H1 (cell line): ENCODE measurements at regions not wholly inside any gene's neighbourhood (a gene's known extent, or its start where the extent isn't known, plus 50 kb on each side); places are given as distances from the start of the nearest gene placed in this dataset.

Experiments
- CTCF ChIA-PET: fragments of 300-600 bp; sonication (Branson Sonifier 250); formaldehyde crosslinking; loops from one replicate; lab custom pipeline; 2021; ENCODE audit not compliant: partially characterized antibody; lab: Charles Lee
- POLR2A ChIA-PET: fragments of 300-600 bp; sonication (Branson Sonifier 250); formaldehyde crosslinking; loops from one replicate; lab custom pipeline; 2021; ENCODE audit warnings: inconsistent platforms; ENCODE audit not compliant: partially characterized antibody; lab: Charles Lee
- DNase-seq, 2 experiments: peaks; one replicate each; pipeline versions ENCODE4 v3.0.0 to v3.0.0-alpha.2; 2010 to 2022; ENCODE audit warnings: low spot score in 2 of 2, low read depth in 1 of 2, mixed read lengths in 1 of 2
- FAIRE-seq: peaks from 2 replicates; lab custom pipeline; 2011; peaks lifted over from hg19 to GRCh38; lab: Jason Lieb, UNC
- H2AFZ ChIP-seq: 2 replicates; pipeline ENCODE4 v1.8.1; 2012; ENCODE audit warnings: low read length, inconsistent platforms
- H2AK5ac ChIP-seq: 2 replicates; pipeline ENCODE4 v1.6.1; 2013; ENCODE audit warnings: low read depth, low read length
- H2BK120ac ChIP-seq: replicated peaks from 2 replicates; pipeline ENCODE3; 2013; ENCODE audit warnings: low read depth, low read length, inconsistent platforms
- H2BK12ac ChIP-seq: 2 replicates; pipeline ENCODE4 v1.6.1; 2013; ENCODE audit warnings: low read depth, low read length
- H2BK15ac ChIP-seq: 2 replicates; pipeline ENCODE4 v1.6.1; 2013; ENCODE audit warnings: low read length
- H2BK20ac ChIP-seq: 2 replicates; pipeline ENCODE4 v1.6.1; 2013; ENCODE audit warnings: low read length
- H2BK5ac ChIP-seq: 2 replicates; pipeline ENCODE4 v1.6.1; 2013; ENCODE audit warnings: low read depth, low read length
- H3K14ac ChIP-seq: 2 replicates; pipeline ENCODE4 v1.6.1; 2013; ENCODE audit warnings: inconsistent platforms; ENCODE audit not compliant: insufficient read length
- H3K18ac ChIP-seq: 2 replicates; pipeline ENCODE4 v1.6.1; 2013; ENCODE audit warnings: low read length; ENCODE audit errors: extremely low read depth
- H3K23ac ChIP-seq: 2 replicates; pipeline ENCODE4 v1.6.1; 2013; ENCODE audit warnings: inconsistent platforms; ENCODE audit not compliant: insufficient read length
- H3K23me2 ChIP-seq: 2 replicates; pipeline ENCODE4 v1.6.1; 2013; ENCODE audit warnings: low read depth, low read length
- H3K27ac ChIP-seq: 2 replicates; pipeline ENCODE4 v1.6.1; 2011; ENCODE audit warnings: low read depth, low read length, inconsistent platforms
- H3K27me3 ChIP-seq, 4 experiments: replicated peaks in 1 of 4; 1 replicate in 1 of 4; 2 replicates in 3 of 4; pipeline versions ENCODE4 v1.6.1 to v1.8.1; 2011 to 2013; ENCODE audit warnings: low read length in 3 of 4, mild to moderate bottlenecking in 3 of 4, inconsistent platforms in 2 of 4, mixed read lengths in 2 of 4, moderate library complexity in 1 of 4; ENCODE audit not compliant: control insufficient read depth in 3 of 4, insufficient read depth in 3 of 4; ENCODE audit errors: extremely low read depth in 1 of 4
- H3K36me3 ChIP-seq, 4 experiments: 2 replicates each; pipeline versions ENCODE4 v1.6.1 to v1.8.1; 2011 to 2013; ENCODE audit warnings: mild to moderate bottlenecking in 4 of 4, low read length in 3 of 4, moderate library complexity in 2 of 4, control low read depth in 1 of 4, inconsistent platforms in 1 of 4; ENCODE audit not compliant: insufficient read depth in 4 of 4, control insufficient read depth in 2 of 4
- H3K4ac ChIP-seq: replicated peaks from 2 replicates; pipeline ENCODE3; 2013; ENCODE audit warnings: low read length, low read depth, mixed read lengths, inconsistent platforms; ENCODE audit not compliant: insufficient read length
- H3K4me1 ChIP-seq, 4 experiments: replicated peaks in 1 of 4; 1 replicate in 1 of 4; 2 replicates in 3 of 4; pipeline versions ENCODE4 v1.6.1 to v1.8.1; 2011 to 2013; ENCODE audit warnings: low read length in 3 of 4, inconsistent platforms in 2 of 4, mixed read lengths in 1 of 4; ENCODE audit not compliant: insufficient read depth in 4 of 4, control insufficient read depth in 3 of 4
- H3K4me2 ChIP-seq, 2 experiments: 2 replicates each; pipeline versions ENCODE4 v1.6.1 to v1.8.1; 2011 to 2013; ENCODE audit warnings: low read depth in 2 of 2, low read length in 2 of 2, control low read depth in 1 of 2, inconsistent platforms in 1 of 2, mild to moderate bottlenecking in 1 of 2; ENCODE audit not compliant: insufficient read depth in 1 of 2
- H3K4me3 ChIP-seq, 4 experiments: fragments of 200-600, 300-600 bp in 1 of 4; sonication (generic), shearing (Covaris generic), sonication (Bioruptor Twin) in 1 of 4; 2 replicates each; pipeline versions ENCODE4 v1.5.1 to v1.8.1; 2011 to 2016; ENCODE audit warnings: low read length in 4 of 4, low read depth in 3 of 4, control low read depth in 2 of 4, inconsistent platforms in 2 of 4, mild to moderate bottlenecking in 2 of 4, mixed read lengths in 1 of 4, moderate library complexity in 1 of 4; ENCODE audit not compliant: insufficient read depth in 2 of 4; ENCODE audit errors: extremely low read depth in 1 of 4
- H3K56ac ChIP-seq: replicated peaks from 2 replicates; pipeline ENCODE3; 2013; ENCODE audit warnings: low read depth, mild to moderate bottlenecking, mixed read lengths, low read length, inconsistent platforms; ENCODE audit not compliant: insufficient read length
- H3K79me1 ChIP-seq: 2 replicates; pipeline ENCODE4 v1.6.1; 2013; ENCODE audit warnings: low read depth, low read length, control low read depth
- H3K79me2 ChIP-seq, 2 experiments: 2 replicates each; pipeline versions ENCODE4 v1.6.1 to v1.8.1; 2012 to 2013; ENCODE audit warnings: low read length in 2 of 2, mild to moderate bottlenecking in 2 of 2, inconsistent platforms in 1 of 2; ENCODE audit not compliant: insufficient read depth in 2 of 2, control insufficient read depth in 1 of 2
- H3K9ac ChIP-seq, 4 experiments: replicated peaks in 1 of 4; 1 replicate in 1 of 4; 2 replicates in 3 of 4; pipeline versions ENCODE4 v1.6.1 to v1.8.1; 2011 to 2013; ENCODE audit warnings: low read depth in 3 of 4, low read length in 3 of 4, control low read depth in 2 of 4, mild to moderate bottlenecking in 2 of 4, moderate library complexity in 2 of 4, inconsistent platforms in 1 of 4; ENCODE audit errors: extremely low read depth in 1 of 4
- H3K9me3 ChIP-seq, 2 experiments: 2 replicates each; pipeline versions ENCODE4 v1.6.1 to v1.8.1; 2012 to 2013; ENCODE audit warnings: mild to moderate bottlenecking in 2 of 2, moderate library complexity in 2 of 2, control low read depth in 1 of 2, inconsistent platforms in 1 of 2, low read depth in 1 of 2, low read length in 1 of 2, mixed read lengths in 1 of 2; ENCODE audit not compliant: insufficient read depth in 2 of 2
- H4K20me1 ChIP-seq, 2 experiments: replicated peaks in 1 of 2; 2 replicates each; pipeline versions ENCODE3 to v1.8.1; 2011 to 2013; ENCODE audit warnings: inconsistent platforms in 2 of 2, low read length in 2 of 2, mild to moderate bottlenecking in 1 of 2; ENCODE audit not compliant: insufficient read depth in 2 of 2, control insufficient read depth in 1 of 2
- H4K5ac ChIP-seq: 2 replicates; pipeline ENCODE4 v1.6.1; 2013; ENCODE audit warnings: low read length, low read depth, mixed read lengths, inconsistent platforms; ENCODE audit not compliant: insufficient read length
- H4K8ac ChIP-seq: 2 replicates; pipeline ENCODE4 v1.8.0; 2013; ENCODE audit warnings: mild to moderate bottlenecking, moderate library complexity, low read length, inconsistent platforms; ENCODE audit not compliant: insufficient read depth; ENCODE audit errors: extremely low read depth
- H4K91ac ChIP-seq: replicated peaks from 2 replicates; pipeline ENCODE3; 2013; ENCODE audit warnings: low read length, mixed read lengths, inconsistent platforms; ENCODE audit not compliant: insufficient read length
- CEBPB ChIP-seq: IDR thresholded peaks from 2 replicates; pipeline ENCODE4 v1.6.1; 2012; ENCODE audit warnings: low read depth, low read length
- CREB1 ChIP-seq: IDR thresholded peaks from 2 replicates; pipeline ENCODE4 v1.6.1; 2012; ENCODE audit warnings: inconsistent platforms
- EGR1 ChIP-seq: IDR thresholded peaks from 2 replicates; pipeline ENCODE4 v1.6.1; 2011; ENCODE audit warnings: low read depth, low read length, borderline replicate concordance
- KDM1A ChIP-seq: fragments of 200-600, 300-600 bp; sonication (generic); IDR thresholded peaks from 2 replicates; pipeline ENCODE4 v1.7.1; 2016; ENCODE audit warnings: mild to moderate bottlenecking, low read length, borderline replicate concordance
- KDM4A ChIP-seq: IDR thresholded peaks from one replicate; pipeline ENCODE4 v1.7.1; 2012; ENCODE audit warnings: low read depth, mild to moderate bottlenecking, moderate library complexity, low read length, inconsistent platforms; ENCODE audit not compliant: severe bottlenecking
- NRF1 ChIP-seq: IDR thresholded peaks from 2 replicates; pipeline ENCODE4 v1.6.1; 2011; ENCODE audit warnings: mild to moderate bottlenecking, low read depth, low read length, improper control_type of control experiment
- POLR2A ChIP-seq, 2 experiments: IDR thresholded peaks; 1 replicate in 1 of 2; 2 replicates in 1 of 2; pipeline ENCODE4 v1.6.1; 2011; ENCODE audit warnings: low read depth in 2 of 2, low read length in 2 of 2, mild to moderate bottlenecking in 2 of 2; ENCODE audit errors: control extremely low read depth in 1 of 2
- POLR2AphosphoS5 ChIP-seq: IDR thresholded peaks from 2 replicates; pipeline ENCODE4 v1.6.1; 2011; ENCODE audit warnings: low read depth, low read length
- SP4 ChIP-seq: IDR thresholded peaks from 2 replicates; pipeline ENCODE4 v1.6.1; 2012; ENCODE audit warnings: low read length, inconsistent platforms
- TAF7 ChIP-seq: optimal IDR thresholded peaks from 2 replicates; pipeline ENCODE3; 2011; ENCODE audit warnings: low read depth, mild to moderate bottlenecking, inconsistent platforms, low read length, moderate library complexity, borderline replicate concordance
- WGBS, 2 experiments: shearing (Covaris generic) in 1 of 2; methylation state at CpG; one replicate each; pipeline versions ENCODE4 v1.1.6 to v1.1.7; 2013 to 2015; ENCODE audit warnings: low lambda C conversion rate in 2 of 2, mixed read lengths in 2 of 2, inconsistent platforms in 1 of 2, low coverage in 1 of 2, missing lambda C conversion rate in 1 of 2; ENCODE audit not compliant: insufficient replicate concordance in 2 of 2, insufficient coverage in 1 of 2, insufficient read length in 1 of 2; ENCODE audit errors: extremely low coverage in 1 of 2, missing lambda C conversion rate in 1 of 2; 5-methylcytosine and 5-hydroxymethylcytosine counted together

GRCh38 chr7:3149231-3149995, 105.7 kb upstream of the CARD11 start:
- ChIA-PET CTCF (no interaction called here), POLR2A (no interaction called here)
- no peaks in the 10 kb centered on the region for H3K27me3 ChIP-seq
- no peaks in the 10 kb centered on the region for H3K79me2 ChIP-seq
- no peak overlapping the region for H2BK20ac ChIP-seq
- H4K5ac ChIP-seq, result no peak overlapping the region
- H3K79me1 ChIP-seq, result no peaks in the 10 kb centered on the region
- no peak overlapping the region for H3K14ac ChIP-seq
- H4K91ac ChIP-seq, result no peak overlapping the region
- no peak overlapping the region for H3K56ac ChIP-seq
- H4K20me1 ChIP-seq, result no peaks in the 10 kb centered on the region
- no peak for TF ChIP-seq NRF1
- TF ChIP-seq POLR2AphosphoS5, result no peak
- TF ChIP-seq CEBPB, result no peak
- no peak for TF ChIP-seq CREB1
- no peak for TF ChIP-seq TAF7
- no peak for TF ChIP-seq KDM4A
- no peak for TF ChIP-seq POLR2A (IDR thresholded peaks at IDR 0.05; ENCODE audit: control extremely low read depth in 1 of 2, low read depth in 2 of 2, low read length in 2 of 2)
- no peak for TF ChIP-seq EGR1
- no peak for TF ChIP-seq SP4
- no peak for TF ChIP-seq KDM1A
- 0 out of 2 replicates have a peak overlapping the region, but pooled peaks have one; percentile 2 for H3K27ac ChIP-seq
- H4K8ac ChIP-seq, result no peak overlapping the region
- H3K36me3 ChIP-seq, result no peaks in the 10 kb centered on the region
- peaks cover 0 to 3% (median 1%) of the 10 kb centered on the region in 4 experiments; a peak in 2 of 7 replicates for H3K4me1 ChIP-seq
- no peak overlapping the region for H3K4me2 ChIP-seq
- 82% methylated on average over 13 of the region's 13 CpGs; no CpG with 5 or more reads in 1 of the 2 experiments for WGBS, 2 experiments
- no peaks in the 10 kb centered on the region for H3K9me3 ChIP-seq
- H3K4me3 ChIP-seq, result no peak overlapping the region
- H3K9ac ChIP-seq, result no peak overlapping the region
- H2AK5ac ChIP-seq, result no peak overlapping the region
- no peak overlapping the region for H3K4ac ChIP-seq
- H2BK15ac ChIP-seq, result no peak overlapping the region
- no peak overlapping the region for H3K23ac ChIP-seq
- H2BK120ac ChIP-seq, result no peak overlapping the region
- no peaks in the 10 kb centered on the region for H3K23me2 ChIP-seq
- FAIRE-seq, result no peak
- H3K18ac ChIP-seq, result no peak overlapping the region
- DNase-seq, result no peak
- peak overlapping the region; percentile 8; the same call in 1 of the 2 replicates for H2AFZ ChIP-seq
- H2BK12ac ChIP-seq, result no peak overlapping the region
- no peak overlapping the region for H2BK5ac ChIP-seq
